ENCODE measurements at regions not wholly inside any gene's neighbourhood (a gene's known extent, or its start where the extent isn't known, plus 50 kb on each side); places are given as distances from the start of the nearest gene placed in this dataset.

- H3K4me3 ChIP-seq, result no peak overlapping the region
- H3K9me2 ChIP-seq (ENCODE audit: insufficient read depth), result no peaks in the 10 kb centered on the region
- no peaks in the 10 kb centered on the region for H3F3A ChIP-seq (ENCODE audit: insufficient read depth, low read depth)
- no TSS peak for BruUV-seq (replicated peaks)
- no peaks in the 10 kb centered on the region for H3K9me3 ChIP-seq (ENCODE audit: insufficient read depth, low read depth)
- H3K27ac ChIP-seq, result no peak overlapping the region
- intact Hi-C loops (cut with micrococcal nuclease; ENCODE audit: unreplicated experiment), result loop anchor here (5.0 kb wide), 1 partner anchor 69 kb away; no protein-coding TSS in a partner anchor
- ChIA-PET CTCF (no interaction called here), POLR2A (ENCODE audit: unreplicated experiment) (no interaction called here)
- H2AFZ ChIP-seq, result no peak overlapping the region
- no peak for DNase-seq
- TF ChIP-seq CTCF (conservative IDR thresholded peaks at IDR 0.05), result no peak
- TF ChIP-seq EZH2 (IDR thresholded peaks at IDR 0.05; ENCODE audit: low read depth), result no peak
- no peaks in the 10 kb centered on the region for H3K79me2 ChIP-seq (ENCODE audit: low read depth)
- no peak overlapping the region for H3K4me2 ChIP-seq
- no peaks in the 10 kb centered on the region for H4K20me1 ChIP-seq (ENCODE audit: insufficient read depth)
- no peaks in the 10 kb centered on the region for H3K4me1 ChIP-seq (replicated peaks; ENCODE audit: insufficient read depth)
- H3K27me3 ChIP-seq (ENCODE audit: insufficient read depth, low read depth), result no peaks in the 10 kb centered on the region
- no peaks in the 10 kb centered on the region for H3K36me3 ChIP-seq (ENCODE audit: low read depth)
Observed at GRCh38 chr10:3896161-3896560, 111.2 kb upstream of the KLF6 start.

GRCh38 chr10:3895045-3895631 is 110.1 kb upstream of the KLF6 start:
- no TSS peak for BruUV-seq (replicated peaks)
- peaks cover 6% of the 10 kb centered on the region; the same call in 1 of the 2 replicates for H3F3A ChIP-seq (ENCODE audit: insufficient read depth, low read depth)
- H3K27me3 ChIP-seq (ENCODE audit: insufficient read depth, low read depth), result no peaks in the 10 kb centered on the region
- no peaks in the 10 kb centered on the region for H4K20me1 ChIP-seq (ENCODE audit: insufficient read depth)
- H3K79me2 ChIP-seq (ENCODE audit: low read depth), result no peaks in the 10 kb centered on the region
- POLR2A ChIA-PET (ENCODE audit: unreplicated experiment), result no interaction called here
- no peaks in the 10 kb centered on the region for H3K36me3 ChIP-seq (ENCODE audit: low read depth)
- H3K4me2 ChIP-seq, result no peak overlapping the region
- peaks cover 6% of the 10 kb centered on the region for H3K4me1 ChIP-seq (replicated peaks; ENCODE audit: insufficient read depth)
- intact Hi-C loops (cut with micrococcal nuclease; ENCODE audit: unreplicated experiment), result loop anchor here (5.0 kb wide), 1 partner anchor 68 kb away; no protein-coding TSS in a partner anchor
- peak in 1 of 2 experiments; percentile 47 for DNase-seq
- H3K9me2 ChIP-seq (ENCODE audit: insufficient read depth), result no peaks in the 10 kb centered on the region
- H3K9me3 ChIP-seq (ENCODE audit: insufficient read depth, low read depth), result no peaks in the 10 kb centered on the region
- CTCF ChIA-PET, result no interaction called here
- no peak overlapping the region for H2AFZ ChIP-seq
- no peak overlapping the region for H3K27ac ChIP-seq
- TF ChIP-seq CTCF (conservative IDR thresholded peaks at IDR 0.05) (no peak), EZH2 (IDR thresholded peaks at IDR 0.05; ENCODE audit: low read depth) (no peak)
- H3K4me3 ChIP-seq, result no peak overlapping the region

- Histone ChIP-seq H3K9me3 (ENCODE audit: insufficient read depth, low read depth) (no peaks in the 10 kb centered on the region), H2AFZ (no peak overlapping the region), H3K4me3 (no peak overlapping the region), H3F3A (ENCODE audit: insufficient read depth, low read depth) (peaks cover 11% of the 10 kb centered on the region; the same call in 1 of the 2 replicates), H3K36me3 (ENCODE audit: low read depth) (no peaks in the 10 kb centered on the region), H4K20me1 (ENCODE audit: insufficient read depth) (no peaks in the 10 kb centered on the region), H3K27ac (no peak overlapping the region), H3K9me2 (ENCODE audit: insufficient read depth) (no peaks in the 10 kb centered on the region), H3K4me2 (no peak overlapping the region), H3K27me3 (ENCODE audit: insufficient read depth, low read depth) (no peaks in the 10 kb centered on the region), H3K79me2 (ENCODE audit: low read depth) (no peaks in the 10 kb centered on the region), H3K4me1 (replicated peaks; ENCODE audit: insufficient read depth) (peaks cover 17% of the 10 kb centered on the region)
- intact Hi-C loops (cut with micrococcal nuclease; ENCODE audit: unreplicated experiment), result loop anchor here (5.0 kb wide), 2 partner anchors 53 to 448 kb away; no protein-coding TSS in a partner anchor
- no TSS peak for BruUV-seq (replicated peaks)
- CTCF ChIA-PET, result no interaction called here
- no peak for TF ChIP-seq EZH2 (IDR thresholded peaks at IDR 0.05; ENCODE audit: low read depth)
- TF ChIP-seq CTCF (conservative IDR thresholded peaks at IDR 0.05), result no peak
- POLR2A ChIA-PET (ENCODE audit: unreplicated experiment), result no interaction called here
- no peak for DNase-seq
Observed at GRCh38 chr10:3893901-3894563, 109.0 kb upstream of the KLF6 start.
